WTC11 (cell line): ENCODE measurements at regions not wholly inside any gene's neighbourhood (a gene's known extent, or its start where the extent isn't known, plus 50 kb on each side); places are given as distances from the start of the nearest gene placed in this dataset.

ENCODE experiments used
- ATAC-seq: fragments of 200-7000 bp; cut with Tn5 transposase; 2 replicates; pipeline ENCODE4 v1.10.0; 2021; ENCODE audit warnings: mild to moderate bottlenecking, moderate library complexity
- CTCF ChIA-PET: fragments of 300-600 bp; sonication (Branson Sonifier 250); formaldehyde crosslinking; loops from one replicate; lab custom pipeline; 2021; ENCODE audit warnings: antibody characterized with exemption; lab: Charles Lee
- POLR2A ChIA-PET: fragments of 350-600 bp; sonication (Branson Sonifier 250); formaldehyde crosslinking; loops from one replicate; lab custom pipeline; 2021; ENCODE audit warnings: antibody characterized with exemption; lab: Charles Lee
- DNase-seq: peaks from one replicate; pipeline ENCODE4 v3.0.0; 2021; ENCODE audit warnings: low spot score
- H3K27ac Mint-ChIP-seq: 2 replicates; pipeline ENCODE4 v1.8.0; 2021; ENCODE audit warnings: mixed read lengths
- H3K27me3 Mint-ChIP-seq: 2 replicates; pipeline ENCODE4 v1.8.0; 2021; ENCODE audit warnings: low read depth, mild to moderate bottlenecking, moderate library complexity, mixed read lengths
- H3K36me3 Mint-ChIP-seq: 2 replicates; pipeline ENCODE4 v1.8.0; 2021; ENCODE audit warnings: mixed read lengths
- H3K4me1 Mint-ChIP-seq: 2 replicates; pipeline ENCODE4 v1.8.0; 2022; ENCODE audit warnings: mixed read lengths
- H3K4me3 Mint-ChIP-seq: 2 replicates; pipeline ENCODE4 v1.8.0; 2021; ENCODE audit warnings: mild to moderate bottlenecking, moderate library complexity, mixed read lengths
- H3K9me3 Mint-ChIP-seq: 2 replicates; pipeline ENCODE4 v1.8.0; 2021; ENCODE audit warnings: mixed read lengths
- AFF4 ChIP-seq: sonication (generic); formaldehyde crosslinking; IDR thresholded peaks from 2 replicates; pipeline ENCODE4 v1.8.1; 2023; ENCODE audit warnings: mild to moderate bottlenecking, missing genetic modification reagents, borderline replicate concordance
- CREM ChIP-seq: sonication (generic); formaldehyde crosslinking; IDR thresholded peaks from 2 replicates; pipeline ENCODE4 v1.8.1; 2022; ENCODE audit warnings: mild to moderate bottlenecking, missing genetic modification reagents, moderate library complexity
- CTCF ChIP-seq: fragments of 200-600 bp; IDR thresholded peaks from 2 replicates; pipeline ENCODE4 v1.8.0; 2022; ENCODE audit warnings: antibody characterized with exemption
- EMX1 ChIP-seq: fragments of 250-450 bp; sonication (Bioruptor Pico); IDR thresholded peaks from 2 replicates; pipeline ENCODE4 v1.8.0; 2021; ENCODE audit warnings: mild to moderate bottlenecking
- FOXK1 ChIP-seq: sonication (generic); formaldehyde crosslinking; IDR thresholded peaks from 2 replicates; pipeline ENCODE4 v1.8.0; 2022; ENCODE audit warnings: mild to moderate bottlenecking, moderate library complexity, missing genetic modification reagents
- FOXP1 ChIP-seq: sonication (generic); formaldehyde crosslinking; IDR thresholded peaks from 2 replicates; pipeline ENCODE4 v1.8.0; 2022; ENCODE audit warnings: missing genetic modification reagents, mild to moderate bottlenecking, moderate library complexity, borderline replicate concordance
- GABPB1 ChIP-seq: sonication (generic); formaldehyde crosslinking; IDR thresholded peaks from 2 replicates; pipeline ENCODE4 v1.8.1; 2023; ENCODE audit warnings: mild to moderate bottlenecking, missing genetic modification reagents
- IRF2 ChIP-seq: sonication (generic); formaldehyde crosslinking; IDR thresholded peaks from 2 replicates; pipeline ENCODE4 v1.8.0; 2022; ENCODE audit warnings: low read depth, missing genetic modification reagents, borderline replicate concordance
- KAT7 ChIP-seq: sonication (generic); formaldehyde crosslinking; IDR thresholded peaks from 2 replicates; pipeline ENCODE4 v1.8.1; 2023; ENCODE audit warnings: missing genetic modification reagents, mild to moderate bottlenecking, borderline replicate concordance
- MXD4 ChIP-seq: fragments of 250-450 bp; sonication (Bioruptor Pico); IDR thresholded peaks from 2 replicates; pipeline ENCODE4 v1.8.0; 2021; ENCODE audit warnings: mild to moderate bottlenecking, moderate library complexity, borderline replicate concordance
- RELA ChIP-seq: sonication (generic); formaldehyde crosslinking; IDR thresholded peaks from 2 replicates; pipeline ENCODE4 v1.8.1; 2022; ENCODE audit warnings: missing genetic modification reagents, mild to moderate bottlenecking, borderline replicate concordance
- RORB ChIP-seq: fragments of 250-450 bp; sonication (Bioruptor Pico); IDR thresholded peaks from 2 replicates; pipeline ENCODE4 v1.9.0; 2021; ENCODE audit warnings: mild to moderate bottlenecking
- SP1 ChIP-seq: sonication (generic); formaldehyde crosslinking; conservative IDR thresholded peaks from 2 replicates; pipeline ENCODE4 v1.8.1; 2022; ENCODE audit warnings: missing genetic modification reagents
- TEAD1 ChIP-seq: sonication (generic); formaldehyde crosslinking; IDR thresholded peaks from 2 replicates; pipeline ENCODE4 v1.8.0; 2022; ENCODE audit warnings: mild to moderate bottlenecking, missing genetic modification reagents
- ZNF232 ChIP-seq: sonication (generic); formaldehyde crosslinking; IDR thresholded peaks from 2 replicates; pipeline ENCODE4 v1.8.0; 2022; ENCODE audit warnings: mild to moderate bottlenecking, missing genetic modification reagents
- TF ChIP-seq, protein P1 (sequence below): fragments of 250-450 bp; sonication (Bioruptor Pico); conservative IDR thresholded peaks from 2 replicates; pipeline ENCODE4 v1.9.0; 2021; ENCODE audit warnings: mild to moderate bottlenecking
- TF ChIP-seq, protein P2 (sequence below): fragments of 250-450 bp; sonication (Bioruptor Pico); IDR thresholded peaks from 2 replicates; pipeline ENCODE4 v1.9.0; 2021; ENCODE audit warnings: mild to moderate bottlenecking
- TF ChIP-seq, protein P3 (sequence below): sonication (generic); formaldehyde crosslinking; IDR thresholded peaks from 2 replicates; pipeline ENCODE4 v1.8.1; 2022; ENCODE audit warnings: missing genetic modification reagents, borderline replicate concordance
- TF ChIP-seq, protein P4 (sequence below): sonication (generic); formaldehyde crosslinking; IDR thresholded peaks from 2 replicates; pipeline ENCODE4 v1.8.0; 2022; ENCODE audit warnings: mild to moderate bottlenecking, missing genetic modification reagents
- TF ChIP-seq, protein P5 (sequence below): sonication (generic); formaldehyde crosslinking; IDR thresholded peaks from 2 replicates; pipeline ENCODE4 v1.8.1; 2023; ENCODE audit warnings: mild to moderate bottlenecking, moderate library complexity, missing genetic modification reagents

- CTCF ChIA-PET: interaction anchor here (0.6 to 2.5 kb wide), 5 partner anchors 9 to 102 kb away, joined by 3 to 11 read pairs (median 4); no protein-coding TSS in a partner anchor
- peaks cover 22% of the 10 kb centered on the region for H3K36me3 Mint-ChIP-seq
- DNase-seq (no peak), ATAC-seq (no peak)
- POLR2A ChIA-PET: no interaction called here
- H3K9me3 Mint-ChIP-seq: peaks cover 39% of the 10 kb centered on the region
- no peak overlapping the region for H3K27ac Mint-ChIP-seq
- no peak overlapping the region for H3K4me3 Mint-ChIP-seq
- no peak for TF ChIP-seq EMX1 (CRISPR knock-in tag)
- TF ChIP-seq IRF2 (CRISPR knock-in tag): no peak
- no peak for TF ChIP-seq MXD4
- TF ChIP-seq SP1: no peak
- TF ChIP-seq CREM (CRISPR knock-in tag): no peak
- TF ChIP-seq, protein P1, sequence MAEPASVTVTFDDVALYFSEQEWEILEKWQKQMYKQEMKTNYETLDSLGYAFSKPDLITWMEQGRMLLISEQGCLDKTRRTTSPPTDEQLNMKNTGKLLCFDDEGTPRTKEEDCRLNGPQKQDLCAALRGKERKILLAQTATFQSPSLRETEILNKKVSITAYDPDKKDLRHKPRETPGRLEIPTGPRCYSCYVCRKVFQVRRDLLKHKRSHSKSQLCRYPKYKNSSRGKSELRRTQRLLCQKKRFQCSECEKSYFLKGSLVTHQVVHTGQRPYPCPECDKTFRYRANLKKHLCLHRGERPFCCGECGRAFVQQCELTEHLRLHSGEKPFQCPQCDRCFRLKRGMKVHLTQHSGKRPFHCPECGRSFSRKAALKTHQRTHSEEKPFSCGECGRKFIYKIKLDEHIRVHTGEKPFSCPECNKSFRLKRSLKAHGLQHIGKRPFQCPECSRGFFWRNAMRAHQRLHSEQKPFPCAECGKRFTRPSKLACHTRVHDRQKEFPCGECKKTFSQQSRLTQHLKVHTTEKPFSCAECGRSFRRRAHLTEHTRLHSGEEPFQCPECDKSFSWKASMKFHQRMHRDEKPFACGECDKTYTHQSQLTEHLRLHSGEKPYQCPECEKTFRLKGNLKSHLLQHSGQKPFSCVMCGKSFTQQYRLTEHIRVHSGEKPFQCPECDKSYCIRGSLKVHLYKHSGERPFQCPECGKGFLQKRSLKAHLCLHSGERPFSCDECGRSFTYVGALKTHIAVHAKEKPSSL (CRISPR knock-in tag): no peak
- TF ChIP-seq KAT7: no peak
- TF ChIP-seq, protein P2, sequence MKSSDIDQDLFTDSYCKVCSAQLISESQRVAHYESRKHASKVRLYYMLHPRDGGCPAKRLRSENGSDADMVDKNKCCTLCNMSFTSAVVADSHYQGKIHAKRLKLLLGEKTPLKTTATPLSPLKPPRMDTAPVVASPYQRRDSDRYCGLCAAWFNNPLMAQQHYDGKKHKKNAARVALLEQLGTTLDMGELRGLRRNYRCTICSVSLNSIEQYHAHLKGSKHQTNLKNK (CRISPR knock-in tag): no peak
- no peak for TF ChIP-seq RORB
- TF ChIP-seq FOXK1 (CRISPR knock-in tag): no peak
- TF ChIP-seq FOXP1 (CRISPR knock-in tag): no peak
- no peak for TF ChIP-seq RELA (CRISPR knock-in tag)
- TF ChIP-seq, protein P3, sequence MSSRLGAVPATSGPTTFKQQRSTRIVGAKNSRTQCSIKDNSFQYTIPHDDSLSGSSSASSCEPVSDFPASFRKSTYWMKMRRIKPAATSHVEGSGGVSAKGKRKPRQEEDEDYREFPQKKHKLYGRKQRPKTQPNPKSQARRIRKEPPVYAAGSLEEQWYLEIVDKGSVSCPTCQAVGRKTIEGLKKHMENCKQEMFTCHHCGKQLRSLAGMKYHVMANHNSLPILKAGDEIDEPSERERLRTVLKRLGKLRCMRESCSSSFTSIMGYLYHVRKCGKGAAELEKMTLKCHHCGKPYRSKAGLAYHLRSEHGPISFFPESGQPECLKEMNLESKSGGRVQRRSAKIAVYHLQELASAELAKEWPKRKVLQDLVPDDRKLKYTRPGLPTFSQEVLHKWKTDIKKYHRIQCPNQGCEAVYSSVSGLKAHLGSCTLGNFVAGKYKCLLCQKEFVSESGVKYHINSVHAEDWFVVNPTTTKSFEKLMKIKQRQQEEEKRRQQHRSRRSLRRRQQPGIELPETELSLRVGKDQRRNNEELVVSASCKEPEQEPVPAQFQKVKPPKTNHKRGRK (CRISPR knock-in tag): no peak
- H3K27me3 Mint-ChIP-seq: peaks cover 21% of the 10 kb centered on the region
- peaks cover 35% of the 10 kb centered on the region for H3K4me1 Mint-ChIP-seq
Observed at GRCh38 chr20:51221103-51221502, 198.2 kb upstream of the KCNG1 start.

DNA sequence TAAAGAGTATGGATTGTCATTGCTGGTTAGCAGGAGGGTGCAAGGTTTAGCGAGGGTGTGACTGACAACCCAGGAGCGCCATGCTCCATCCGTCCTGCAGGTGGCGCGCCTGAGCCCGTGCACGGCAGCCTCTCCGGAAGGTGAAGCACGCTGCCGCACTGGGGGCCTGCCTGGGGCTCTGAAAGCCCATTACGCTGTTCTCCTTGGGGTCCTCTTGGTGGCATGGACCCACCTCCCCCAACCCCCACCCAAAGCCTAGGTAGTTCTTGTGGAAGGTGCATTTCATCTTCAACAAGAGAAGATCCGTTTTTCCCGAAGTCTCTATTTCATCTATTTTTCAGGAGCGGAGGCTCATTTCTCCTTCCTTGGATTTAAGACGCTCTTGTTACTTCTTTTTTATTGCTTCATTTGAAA is 197.4 kb upstream of the KCNG1 start:
- ChIA-PET CTCF (interaction anchor here (0.6 to 2.5 kb wide), 4 partner anchors 8 to 90 kb away, joined by 3 to 11 read pairs (median 8); no protein-coding TSS in a partner anchor), POLR2A (no interaction called here)
- peaks cover 35% of the 10 kb centered on the region for H3K4me1 Mint-ChIP-seq
- H3K9me3 Mint-ChIP-seq: peaks cover 41% of the 10 kb centered on the region
- DNase-seq (peak; percentile 81), ATAC-seq (peak; percentile 81)
- no peak overlapping the region for H3K4me3 Mint-ChIP-seq
- no peak overlapping the region for H3K27ac Mint-ChIP-seq
- peaks cover 21% of the 10 kb centered on the region for H3K27me3 Mint-ChIP-seq
- TF ChIP-seq SP1 (no peak), TEAD1 (peak; percentile 53; the same call in 1 of the 2 replicates), CTCF (peak; percentile 96)
- TF ChIP-seq, protein P4, sequence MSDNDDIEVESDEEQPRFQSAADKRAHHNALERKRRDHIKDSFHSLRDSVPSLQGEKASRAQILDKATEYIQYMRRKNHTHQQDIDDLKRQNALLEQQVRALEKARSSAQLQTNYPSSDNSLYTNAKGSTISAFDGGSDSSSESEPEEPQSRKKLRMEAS: peak; percentile 87
- peaks cover 23% of the 10 kb centered on the region for H3K36me3 Mint-ChIP-seq

DNA sequence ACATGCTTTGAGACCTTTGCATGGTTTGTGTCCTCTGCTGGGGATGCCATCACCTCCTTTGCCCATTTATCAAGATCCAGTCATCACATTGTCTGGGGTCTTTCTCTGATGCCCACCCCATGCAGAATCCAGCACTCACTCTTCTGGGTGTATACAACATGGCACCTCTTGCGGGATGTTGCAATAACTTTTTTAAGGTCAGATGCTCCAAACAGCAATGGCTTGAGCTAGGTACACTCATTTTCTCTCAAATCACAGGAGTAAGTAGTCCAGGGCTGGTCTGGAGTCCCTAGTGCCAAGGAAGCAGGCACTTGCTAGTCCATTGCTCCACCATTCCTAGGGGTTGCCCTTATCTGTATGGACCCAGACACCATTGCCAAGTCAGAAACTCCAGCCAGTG is 196.6 kb upstream of the KCNG1 start:
- H3K36me3 Mint-ChIP-seq: peaks cover 23% of the 10 kb centered on the region
- H3K27ac Mint-ChIP-seq: no peak overlapping the region
- no peak overlapping the region for H3K4me3 Mint-ChIP-seq
- ChIA-PET CTCF (interaction anchor here (0.6 to 0.7 kb wide), 2 partner anchors 54 to 224 kb away, joined by 3 read pairs; no protein-coding TSS in a partner anchor), POLR2A (interaction anchor here (0.6 kb wide), 1 partner anchor 366 kb away, joined by 5 read pairs; no protein-coding TSS in a partner anchor)
- H3K4me1 Mint-ChIP-seq: peaks cover 35% of the 10 kb centered on the region
- peaks cover 42% of the 10 kb centered on the region for H3K9me3 Mint-ChIP-seq
- ATAC-seq (no peak), DNase-seq (no peak)
- H3K27me3 Mint-ChIP-seq: peaks cover 21% of the 10 kb centered on the region
- TF ChIP-seq, protein P5, sequence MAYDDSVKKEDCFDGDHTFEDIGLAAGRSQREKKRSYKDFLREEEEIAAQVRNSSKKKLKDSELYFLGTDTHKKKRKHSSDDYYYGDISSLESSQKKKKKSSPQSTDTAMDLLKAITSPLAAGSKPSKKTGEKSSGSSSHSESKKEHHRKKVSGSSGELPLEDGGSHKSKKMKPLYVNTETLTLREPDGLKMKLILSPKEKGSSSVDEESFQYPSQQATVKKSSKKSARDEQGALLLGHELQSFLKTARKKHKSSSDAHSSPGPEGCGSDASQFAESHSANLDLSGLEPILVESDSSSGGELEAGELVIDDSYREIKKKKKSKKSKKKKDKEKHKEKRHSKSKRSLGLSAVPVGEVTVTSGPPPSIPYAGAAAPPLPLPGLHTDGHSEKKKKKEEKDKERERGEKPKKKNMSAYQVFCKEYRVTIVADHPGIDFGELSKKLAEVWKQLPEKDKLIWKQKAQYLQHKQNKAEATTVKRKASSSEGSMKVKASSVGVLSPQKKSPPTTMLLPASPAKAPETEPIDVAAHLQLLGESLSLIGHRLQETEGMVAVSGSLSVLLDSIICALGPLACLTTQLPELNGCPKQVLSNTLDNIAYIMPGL (CRISPR knock-in tag): no peak
- TF ChIP-seq AFF4 (CRISPR knock-in tag) (no peak), GABPB1 (CRISPR knock-in tag) (no peak), ZNF232 (CRISPR knock-in tag) (no peak)
